ENCODE measurements at regions not wholly inside any gene's neighbourhood (a gene's known extent, or its start where the extent isn't known, plus 50 kb on each side); places are given as distances from the start of the nearest gene placed in this dataset.

- no peak for TF ChIP-seq BHLHE40 (IDR thresholded peaks at IDR 0.05; ENCODE audit: borderline replicate concordance)
- TF ChIP-seq FOXK2 (IDR thresholded peaks at IDR 0.05) = no peak
- no peak for TF ChIP-seq FOXM1 (IDR thresholded peaks at IDR 0.05; ENCODE audit: borderline replicate concordance)
- TF ChIP-seq SP1 (IDR thresholded peaks at IDR 0.05) = no peak
- no peak for TF ChIP-seq TARDBP (IDR thresholded peaks at IDR 0.05)
- no peak for TF ChIP-seq ZNF384 (IDR thresholded peaks at IDR 0.05)
- TF ChIP-seq L3MBTL2 (conservative IDR thresholded peaks at IDR 0.05) = no peak
- no peak for TF ChIP-seq ARNT (IDR thresholded peaks at IDR 0.05)
- no peak for TF ChIP-seq HDGF (IDR thresholded peaks at IDR 0.05; ENCODE audit: borderline replicate concordance)
- no peak for TF ChIP-seq NFRKB (IDR thresholded peaks at IDR 0.05)
These were observed 490.5 kb downstream of the MAGEE1 start for GRCh38 chrX:76918033-76918432.

All from HEK293T (cell line).